ENCODE measurements at regions not wholly inside any gene's neighbourhood (a gene's known extent, or its start where the extent isn't known, plus 50 kb on each side); places are given as distances from the start of the nearest gene placed in this dataset.

DNA sequence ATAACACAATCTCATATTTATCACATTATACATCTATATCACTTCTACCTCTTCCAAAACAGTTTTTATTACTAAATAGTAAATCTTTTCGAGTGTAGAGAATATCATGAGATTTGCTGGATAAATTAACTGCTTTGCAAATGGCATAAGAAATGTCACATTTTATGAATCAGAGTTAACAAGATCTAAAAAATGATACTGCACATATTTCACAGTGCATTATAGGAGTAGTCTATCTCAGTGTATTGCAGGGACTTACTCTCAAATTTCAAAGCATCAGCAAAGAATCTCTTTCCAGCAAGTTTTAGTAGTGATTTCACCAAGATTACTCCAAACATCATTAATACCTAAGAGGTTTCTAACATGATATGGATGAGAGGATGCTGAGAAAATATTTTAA is 687.1 kb upstream of the SLITRK1 start:
- Histone ChIP-seq H3K36me3 (replicated peaks; ENCODE audit: low read depth, low read length) (no peaks in the 10 kb centered on the region), H3K9ac (ENCODE audit: low read length) (no peak overlapping the region), H3K4me3 (ENCODE audit: low read length) (no peak overlapping the region), H3K9me3 (ENCODE audit: insufficient read depth, low read length) (no peaks in the 10 kb centered on the region), H4K20me1 (ENCODE audit: insufficient read depth, low read length) (no peaks in the 10 kb centered on the region), H2AFZ (ENCODE audit: low read depth, low read length) (no peak overlapping the region), H3K27ac (ENCODE audit: low read length) (no peak overlapping the region), H3K79me2 (ENCODE audit: low read length) (no peaks in the 10 kb centered on the region), H3K27me3 (ENCODE audit: low read depth, low read length) (no peaks in the 10 kb centered on the region), H3K4me2 (ENCODE audit: low read length) (no peak overlapping the region), H3K4me1 (ENCODE audit: low read length) (peaks cover 13% of the 10 kb centered on the region)
- no peak for TF ChIP-seq EZH2phosphoT487 (IDR thresholded peaks at IDR 0.05; ENCODE audit: low read depth)
- TF ChIP-seq, protein P1, sequence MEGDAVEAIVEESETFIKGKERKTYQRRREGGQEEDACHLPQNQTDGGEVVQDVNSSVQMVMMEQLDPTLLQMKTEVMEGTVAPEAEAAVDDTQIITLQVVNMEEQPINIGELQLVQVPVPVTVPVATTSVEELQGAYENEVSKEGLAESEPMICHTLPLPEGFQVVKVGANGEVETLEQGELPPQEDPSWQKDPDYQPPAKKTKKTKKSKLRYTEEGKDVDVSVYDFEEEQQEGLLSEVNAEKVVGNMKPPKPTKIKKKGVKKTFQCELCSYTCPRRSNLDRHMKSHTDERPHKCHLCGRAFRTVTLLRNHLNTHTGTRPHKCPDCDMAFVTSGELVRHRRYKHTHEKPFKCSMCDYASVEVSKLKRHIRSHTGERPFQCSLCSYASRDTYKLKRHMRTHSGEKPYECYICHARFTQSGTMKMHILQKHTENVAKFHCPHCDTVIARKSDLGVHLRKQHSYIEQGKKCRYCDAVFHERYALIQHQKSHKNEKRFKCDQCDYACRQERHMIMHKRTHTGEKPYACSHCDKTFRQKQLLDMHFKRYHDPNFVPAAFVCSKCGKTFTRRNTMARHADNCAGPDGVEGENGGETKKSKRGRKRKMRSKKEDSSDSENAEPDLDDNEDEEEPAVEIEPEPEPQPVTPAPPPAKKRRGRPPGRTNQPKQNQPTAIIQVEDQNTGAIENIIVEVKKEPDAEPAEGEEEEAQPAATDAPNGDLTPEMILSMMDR (IDR thresholded peaks at IDR 0.05; ENCODE audit: low read depth, low read length) = no peak

DNA sequence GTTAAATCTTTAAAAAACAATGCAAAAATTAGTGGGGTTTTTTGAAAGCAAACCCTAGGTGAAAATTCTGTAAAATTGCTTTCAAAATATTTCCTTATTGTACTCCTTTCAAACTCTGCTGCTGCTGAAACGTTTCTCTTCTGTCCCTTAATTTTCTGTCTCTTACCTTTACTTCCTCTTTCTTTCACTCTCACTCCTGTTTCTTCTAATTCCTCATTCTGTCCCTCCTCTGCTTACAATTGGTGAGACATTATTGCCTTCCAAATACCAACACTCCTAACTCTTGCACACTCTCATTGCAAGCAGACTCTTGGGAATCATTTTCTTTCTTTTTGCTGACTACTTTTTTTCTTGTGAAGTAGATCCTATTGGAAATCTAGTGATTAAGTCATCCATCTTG is 685.6 kb upstream of the SLITRK1 start:
- H3K4me2 ChIP-seq (ENCODE audit: low read length) = peak overlapping the region; percentile 37
- H3K27ac ChIP-seq (ENCODE audit: low read length) = peak overlapping the region; percentile 18; the same call in 1 of the 2 replicates
- H3K9ac ChIP-seq (ENCODE audit: low read length) = no peak overlapping the region
- H3K79me2 ChIP-seq (ENCODE audit: low read length) = no peaks in the 10 kb centered on the region
- H2AFZ ChIP-seq (ENCODE audit: low read depth, low read length) = no peak overlapping the region
- peaks cover 13% of the 10 kb centered on the region for H3K4me1 ChIP-seq (ENCODE audit: low read length)
- TF ChIP-seq EZH2phosphoT487 (IDR thresholded peaks at IDR 0.05; ENCODE audit: low read depth) = no peak
- TF ChIP-seq, protein P1 (IDR thresholded peaks at IDR 0.05; ENCODE audit: low read depth, low read length) = no peak
- no peaks in the 10 kb centered on the region for H3K36me3 ChIP-seq (replicated peaks; ENCODE audit: low read depth, low read length)
- no peaks in the 10 kb centered on the region for H3K9me3 ChIP-seq (ENCODE audit: insufficient read depth, low read length)
- H3K4me3 ChIP-seq (ENCODE audit: low read length) = no peak overlapping the region
- H4K20me1 ChIP-seq (ENCODE audit: insufficient read depth, low read length) = no peaks in the 10 kb centered on the region
- H3K27me3 ChIP-seq (ENCODE audit: low read depth, low read length) = no peaks in the 10 kb centered on the region

DNA sequence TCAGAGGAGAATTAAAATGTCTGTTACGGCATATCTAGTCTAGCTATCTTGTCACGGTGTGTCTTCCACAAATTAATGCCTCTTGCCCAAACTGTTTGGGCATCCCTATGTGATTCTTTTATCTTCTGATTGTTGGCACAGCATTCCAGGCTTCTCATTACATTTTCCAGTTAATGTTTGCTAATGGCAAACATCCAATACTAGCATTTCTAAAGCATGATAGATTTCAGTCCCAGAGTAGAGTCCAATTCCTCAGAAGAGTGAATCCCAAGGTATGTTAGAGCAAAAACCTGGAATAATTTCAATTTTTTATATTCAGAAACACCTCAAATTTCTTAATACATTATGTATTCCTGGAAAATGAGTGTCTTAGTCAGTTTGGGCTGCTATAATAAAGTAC is 684.5 kb upstream of the SLITRK1 start:
- H2AFZ ChIP-seq (ENCODE audit: low read depth, low read length) = no peak overlapping the region
- H3K36me3 ChIP-seq (replicated peaks; ENCODE audit: low read depth, low read length) = no peaks in the 10 kb centered on the region
- no peaks in the 10 kb centered on the region for H3K27me3 ChIP-seq (ENCODE audit: low read depth, low read length)
- H3K9ac ChIP-seq (ENCODE audit: low read length) = no peak overlapping the region
- no peak overlapping the region for H3K4me3 ChIP-seq (ENCODE audit: low read length)
- H3K27ac ChIP-seq (ENCODE audit: low read length) = no peak overlapping the region
- H3K9me3 ChIP-seq (ENCODE audit: insufficient read depth, low read length) = no peaks in the 10 kb centered on the region
- peaks cover 13% of the 10 kb centered on the region for H3K4me1 ChIP-seq (ENCODE audit: low read length)
- no peaks in the 10 kb centered on the region for H3K79me2 ChIP-seq (ENCODE audit: low read length)
- no peak overlapping the region for H3K4me2 ChIP-seq (ENCODE audit: low read length)
- TF ChIP-seq EZH2phosphoT487 (IDR thresholded peaks at IDR 0.05; ENCODE audit: low read depth) = no peak
- TF ChIP-seq, protein P1 (IDR thresholded peaks at IDR 0.05; ENCODE audit: low read depth, low read length) = no peak
- H4K20me1 ChIP-seq (ENCODE audit: insufficient read depth, low read length) = no peaks in the 10 kb centered on the region

DNA sequence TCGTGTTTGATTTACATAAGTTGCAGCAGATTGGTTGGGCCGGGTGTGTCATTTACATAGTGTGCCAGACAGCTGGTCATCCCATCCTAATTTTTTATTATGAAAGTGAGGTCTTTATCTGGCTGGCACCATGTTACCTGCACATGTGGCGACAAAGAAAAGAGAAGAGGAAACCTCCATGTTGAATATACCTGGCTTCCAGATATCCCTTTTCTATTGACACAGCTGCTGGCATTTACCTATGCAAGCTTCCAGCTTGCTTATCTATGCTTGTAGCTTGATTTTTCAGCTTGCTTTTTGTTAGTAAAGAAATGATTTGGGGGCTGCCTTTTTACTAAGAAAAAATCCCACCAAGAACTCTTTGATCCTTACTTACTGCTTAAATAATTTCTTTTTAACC is 681.3 kb upstream of the SLITRK1 start:
- Histone ChIP-seq H2AFZ (ENCODE audit: low read depth, low read length) (peak overlapping the region; percentile 23; the same call in 1 of the 2 replicates), H3K79me2 (ENCODE audit: low read length) (no peaks in the 10 kb centered on the region), H3K4me2 (ENCODE audit: low read length) (no peak overlapping the region), H3K9ac (ENCODE audit: low read length) (no peak overlapping the region), H3K4me1 (ENCODE audit: low read length) (peaks cover 13% of the 10 kb centered on the region), H3K9me3 (ENCODE audit: insufficient read depth, low read length) (no peaks in the 10 kb centered on the region), H3K27me3 (ENCODE audit: low read depth, low read length) (no peaks in the 10 kb centered on the region), H4K20me1 (ENCODE audit: insufficient read depth, low read length) (no peaks in the 10 kb centered on the region), H3K36me3 (replicated peaks; ENCODE audit: low read depth, low read length) (peaks cover 2% of the 10 kb centered on the region), H3K27ac (ENCODE audit: low read length) (no peak overlapping the region), H3K4me3 (ENCODE audit: low read length) (no peak overlapping the region)
- TF ChIP-seq EZH2phosphoT487 (IDR thresholded peaks at IDR 0.05; ENCODE audit: low read depth) = no peak

DNA sequence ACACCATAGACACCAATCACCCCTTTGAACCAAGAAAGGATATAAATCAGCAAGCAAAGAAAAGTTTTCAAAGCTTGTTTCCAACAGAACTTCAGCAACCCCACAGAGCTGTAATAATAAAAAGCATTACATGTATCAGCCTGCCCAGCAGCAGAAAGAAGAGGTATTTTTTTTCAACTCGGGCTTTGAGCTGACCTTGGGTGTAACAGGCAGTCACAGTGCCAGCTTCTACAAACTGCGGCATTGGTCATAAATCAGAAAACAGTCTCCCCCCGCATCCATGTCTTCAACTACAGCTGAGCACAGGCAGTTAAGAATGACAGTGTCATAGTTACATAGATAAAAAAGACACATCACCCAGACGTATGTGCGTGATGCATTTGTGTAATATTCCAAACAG is 671.0 kb upstream of the SLITRK1 start:
- TF ChIP-seq, protein P1 (IDR thresholded peaks at IDR 0.05; ENCODE audit: low read depth, low read length) = no peak
- TF ChIP-seq EZH2phosphoT487 (IDR thresholded peaks at IDR 0.05; ENCODE audit: low read depth) = no peak

More for the DNA sequence above, 671.0 kb upstream of the SLITRK1 start:
- no peak overlapping the region for H3K9ac ChIP-seq (ENCODE audit: low read length)
- H2AFZ ChIP-seq (ENCODE audit: low read depth, low read length) = no peak overlapping the region
- no peak overlapping the region for H3K27ac ChIP-seq (ENCODE audit: low read length)
- no peaks in the 10 kb centered on the region for H3K27me3 ChIP-seq (ENCODE audit: low read depth, low read length)
- no peaks in the 10 kb centered on the region for H3K4me1 ChIP-seq (ENCODE audit: low read length)
- no peak overlapping the region for H3K4me2 ChIP-seq (ENCODE audit: low read length)
- H3K79me2 ChIP-seq (ENCODE audit: low read length) = no peaks in the 10 kb centered on the region
- no peaks in the 10 kb centered on the region for H4K20me1 ChIP-seq (ENCODE audit: insufficient read depth, low read length)
- H3K9me3 ChIP-seq (ENCODE audit: insufficient read depth, low read length) = no peaks in the 10 kb centered on the region
- no peaks in the 10 kb centered on the region for H3K36me3 ChIP-seq (replicated peaks; ENCODE audit: low read depth, low read length)
- no peak overlapping the region for H3K4me3 ChIP-seq (ENCODE audit: low read length)
